ENCODE measurements at regions not wholly inside any gene's neighbourhood (a gene's known extent, or its start where the extent isn't known, plus 50 kb on each side); places are given as distances from the start of the nearest gene placed in this dataset.

- DNase-seq (ENCODE audit: insufficient read length, low spot score) (no peak), FAIRE-seq (no peak)
- no peak for TF ChIP-seq TAF1 (IDR thresholded peaks at IDR 0.05; ENCODE audit: low read depth, low read length)
- TF ChIP-seq POLR2AphosphoS5 (IDR thresholded peaks at IDR 0.05; ENCODE audit: low read depth, low read length) = no peak
- no peak for TF ChIP-seq POLR2A (IDR thresholded peaks at IDR 0.05; ENCODE audit: low read depth, low read length)
- TF ChIP-seq SPI1 (IDR thresholded peaks at IDR 0.05; ENCODE audit: low read depth, low read length) = no peak
- TF ChIP-seq PAX5 (IDR thresholded peaks at IDR 0.05; ENCODE audit: insufficient read depth, low read length, severe bottlenecking) = no peak
- TF ChIP-seq POU2F2 (IDR thresholded peaks at IDR 0.05; ENCODE audit: low read depth, low read length) = no peak
These were observed 507.1 kb upstream of the TNP1 start for GRCh38 chr2:217366966-217367365.

- no peak for FAIRE-seq
- TF ChIP-seq TAF1 (IDR thresholded peaks at IDR 0.05; ENCODE audit: low read depth, low read length) (no peak), POU2F2 (IDR thresholded peaks at IDR 0.05; ENCODE audit: low read depth, low read length) (no peak), POLR2AphosphoS5 (IDR thresholded peaks at IDR 0.05; ENCODE audit: low read depth, low read length) (no peak), SPI1 (IDR thresholded peaks at IDR 0.05; ENCODE audit: low read depth, low read length) (no peak), PAX5 (IDR thresholded peaks at IDR 0.05; ENCODE audit: insufficient read depth, low read length, severe bottlenecking) (no peak), POLR2A (IDR thresholded peaks at IDR 0.05; ENCODE audit: low read depth, low read length) (no peak)
- DNase-seq (ENCODE audit: insufficient read length, low spot score) = no peak
These were observed 506.5 kb upstream of the TNP1 start for GRCh38 chr2:217366266-217366895.

- FAIRE-seq = no peak
- TF ChIP-seq POU2F2 (IDR thresholded peaks at IDR 0.05; ENCODE audit: low read depth, low read length) = no peak
- TF ChIP-seq POLR2AphosphoS5 (IDR thresholded peaks at IDR 0.05; ENCODE audit: low read depth, low read length) = no peak
- no peak for TF ChIP-seq SPI1 (IDR thresholded peaks at IDR 0.05; ENCODE audit: low read depth, low read length)
- no peak for TF ChIP-seq PAX5 (IDR thresholded peaks at IDR 0.05; ENCODE audit: insufficient read depth, low read length, severe bottlenecking)
- no peak for TF ChIP-seq TAF1 (IDR thresholded peaks at IDR 0.05; ENCODE audit: low read depth, low read length)
- no peak for TF ChIP-seq POLR2A (IDR thresholded peaks at IDR 0.05; ENCODE audit: low read depth, low read length)
- DNase-seq (ENCODE audit: insufficient read length, low spot score) = no peak
These were observed 505.8 kb upstream of the TNP1 start for GRCh38 chr2:217365656-217366055.

GRCh38 chr2:217364224-217364623 lies 504.4 kb upstream of the TNP1 start:
- DNase-seq (ENCODE audit: insufficient read length, low spot score) = no peak
- FAIRE-seq = no peak
- no peak for TF ChIP-seq PAX5 (IDR thresholded peaks at IDR 0.05; ENCODE audit: insufficient read depth, low read length, severe bottlenecking)
- TF ChIP-seq POLR2A (IDR thresholded peaks at IDR 0.05; ENCODE audit: low read depth, low read length) = no peak
- no peak for TF ChIP-seq TAF1 (IDR thresholded peaks at IDR 0.05; ENCODE audit: low read depth, low read length)
- no peak for TF ChIP-seq POU2F2 (IDR thresholded peaks at IDR 0.05; ENCODE audit: low read depth, low read length)
- no peak for TF ChIP-seq POLR2AphosphoS5 (IDR thresholded peaks at IDR 0.05; ENCODE audit: low read depth, low read length)
- no peak for TF ChIP-seq SPI1 (IDR thresholded peaks at IDR 0.05; ENCODE audit: low read depth, low read length)

- no peak for DNase-seq (ENCODE audit: insufficient read length, low spot score)
These were observed 503.6 kb upstream of the TNP1 start for GRCh38 chr2:217363470-217363869.

GRCh38 chr2:217362710-217363109 lies 502.8 kb upstream of the TNP1 start:
- TF ChIP-seq POLR2A (IDR thresholded peaks at IDR 0.05; ENCODE audit: low read depth, low read length) (no peak), SPI1 (IDR thresholded peaks at IDR 0.05; ENCODE audit: low read depth, low read length) (no peak), TAF1 (IDR thresholded peaks at IDR 0.05; ENCODE audit: low read depth, low read length) (no peak), PAX5 (IDR thresholded peaks at IDR 0.05; ENCODE audit: insufficient read depth, low read length, severe bottlenecking) (no peak), POU2F2 (IDR thresholded peaks at IDR 0.05; ENCODE audit: low read depth, low read length) (no peak)
- FAIRE-seq = no peak

More at GRCh38 chr2:217363470-217363869, 503.6 kb upstream of the TNP1 start:
- no peak for TF ChIP-seq POLR2AphosphoS5 (IDR thresholded peaks at IDR 0.05; ENCODE audit: low read depth, low read length)
- peak; percentile 24; the same call in 1 of the 2 replicates for TF ChIP-seq SPI1 (IDR thresholded peaks at IDR 0.05; ENCODE audit: low read depth, low read length)
- FAIRE-seq = no peak

GRCh38 chr2:217362286-217362685 lies 502.4 kb upstream of the TNP1 start:
- no peak for FAIRE-seq
- TF ChIP-seq SPI1 (IDR thresholded peaks at IDR 0.05; ENCODE audit: low read depth, low read length) (no peak), POU2F2 (IDR thresholded peaks at IDR 0.05; ENCODE audit: low read depth, low read length) (no peak), POLR2A (IDR thresholded peaks at IDR 0.05; ENCODE audit: low read depth, low read length) (no peak), POLR2AphosphoS5 (IDR thresholded peaks at IDR 0.05; ENCODE audit: low read depth, low read length) (no peak)
- no peak for DNase-seq (ENCODE audit: insufficient read length, low spot score)

More at GRCh38 chr2:217362710-217363109, 502.8 kb upstream of the TNP1 start:
- DNase-seq (ENCODE audit: insufficient read length, low spot score) = no peak

- TF ChIP-seq PAX5 (IDR thresholded peaks at IDR 0.05; ENCODE audit: insufficient read depth, low read length, severe bottlenecking) (no peak), POLR2A (IDR thresholded peaks at IDR 0.05; ENCODE audit: low read depth, low read length) (no peak), TAF1 (IDR thresholded peaks at IDR 0.05; ENCODE audit: low read depth, low read length) (no peak), POLR2AphosphoS5 (IDR thresholded peaks at IDR 0.05; ENCODE audit: low read depth, low read length) (no peak), SPI1 (IDR thresholded peaks at IDR 0.05; ENCODE audit: low read depth, low read length) (no peak), POU2F2 (IDR thresholded peaks at IDR 0.05; ENCODE audit: low read depth, low read length) (no peak)
- DNase-seq (ENCODE audit: insufficient read length, low spot score) (no peak), FAIRE-seq (no peak)
These were observed 501.6 kb upstream of the TNP1 start for GRCh38 chr2:217361483-217361880.

- DNase-seq (ENCODE audit: insufficient read length, low spot score) (no peak), FAIRE-seq (no peak)
- TF ChIP-seq POLR2AphosphoS5 (IDR thresholded peaks at IDR 0.05; ENCODE audit: low read depth, low read length) (no peak), POLR2A (IDR thresholded peaks at IDR 0.05; ENCODE audit: low read depth, low read length) (no peak), POU2F2 (IDR thresholded peaks at IDR 0.05; ENCODE audit: low read depth, low read length) (no peak), PAX5 (IDR thresholded peaks at IDR 0.05; ENCODE audit: insufficient read depth, low read length, severe bottlenecking) (no peak), SPI1 (IDR thresholded peaks at IDR 0.05; ENCODE audit: low read depth, low read length) (no peak), TAF1 (IDR thresholded peaks at IDR 0.05; ENCODE audit: low read depth, low read length) (no peak)
These were observed 501.1 kb upstream of the TNP1 start for GRCh38 chr2:217360781-217361482.
